Urinary bladder (tissue), 3 donors: ENCODE measurements at regions not wholly inside any gene's neighbourhood (a gene's known extent, or its start where the extent isn't known, plus 50 kb on each side); places are given as distances from the start of the nearest gene placed in this dataset.

Experiments used
- DNase-seq: peaks from one replicate; pipeline ENCODE4 v3.0.0-alpha.2; 2015; ENCODE audit errors: extremely low spot score
- H3K27ac ChIP-seq: one replicate; pipeline ENCODE4 v1.5.1; 2013; ENCODE audit warnings: low read depth, mild to moderate bottlenecking, moderate library complexity
- H3K36me3 ChIP-seq: one replicate; pipeline ENCODE4 v1.6.1; 2013; ENCODE audit warnings: mild to moderate bottlenecking, moderate library complexity; ENCODE audit not compliant: insufficient read depth
- H3K4me1 ChIP-seq: one replicate; pipeline ENCODE4 v1.6.1; 2013; ENCODE audit warnings: mild to moderate bottlenecking, moderate library complexity; ENCODE audit not compliant: insufficient read depth
- H3K4me3 ChIP-seq: one replicate; pipeline ENCODE4 v1.5.1; 2013; ENCODE audit warnings: low read depth, low read length
- WGBS: extraction: QIAGEN DNeasy Blood & Tissue Kit; methylation state at CpG from one replicate; pipeline ENCODE4 v1.1.7; 2013; 5-methylcytosine and 5-hydroxymethylcytosine counted together
- donor health status: healthy with polysubstance abuse.
- donor health status: healthy.

- no peak overlapping the region for H3K4me3 ChIP-seq
- H3K27ac ChIP-seq, result no peak overlapping the region
- peaks cover 1% of the 10 kb centered on the region for H3K4me1 ChIP-seq
- DNase-seq, result no peak
- no peaks in the 10 kb centered on the region for H3K36me3 ChIP-seq
- 87% methylated on average over 10 of the region's 10 CpGs for WGBS
Observed at GRCh38 chr2:234333168-234334130, 163.4 kb downstream of the ARL4C start.

GRCh38 chr2:234331966-234332365 lies 164.9 kb downstream of the ARL4C start:
- H3K4me1 ChIP-seq, result peaks cover 1% of the 10 kb centered on the region
- WGBS, result 80% methylated on average over 7 of the region's 7 CpGs
- no peak overlapping the region for H3K4me3 ChIP-seq
- no peak overlapping the region for H3K27ac ChIP-seq
- DNase-seq, result no peak
- no peaks in the 10 kb centered on the region for H3K36me3 ChIP-seq

- WGBS, result 89% methylated on average over 5 of the region's 5 CpGs
- DNase-seq, result no peak
- no peaks in the 10 kb centered on the region for H3K36me3 ChIP-seq
- H3K27ac ChIP-seq, result no peak overlapping the region
- peaks cover 1% of the 10 kb centered on the region for H3K4me1 ChIP-seq
- no peak overlapping the region for H3K4me3 ChIP-seq
Observed at GRCh38 chr2:234331566-234331965, 165.3 kb downstream of the ARL4C start.

- peaks cover 1% of the 10 kb centered on the region for H3K4me1 ChIP-seq
- H3K4me3 ChIP-seq, result no peak overlapping the region
- 69% methylated on average over 5 of the region's 5 CpGs for WGBS
- H3K36me3 ChIP-seq, result no peaks in the 10 kb centered on the region
- no peak overlapping the region for H3K27ac ChIP-seq
- no peak for DNase-seq
Observed at GRCh38 chr2:234330902-234331301, 166.0 kb downstream of the ARL4C start.

GRCh38 chr2:234329202-234329960 lies 167.5 kb downstream of the ARL4C start:
- H3K4me3 ChIP-seq, result no peak overlapping the region
- WGBS, result 87% methylated on average over 12 of the region's 12 CpGs
- no peak overlapping the region for H3K27ac ChIP-seq

GRCh38 chr2:234328444-234328990 lies 168.4 kb downstream of the ARL4C start:
- 91% methylated on average over 12 of the region's 12 CpGs for WGBS
- peaks cover 1% of the 10 kb centered on the region for H3K4me1 ChIP-seq
- no peak for DNase-seq
- H3K4me3 ChIP-seq, result no peak overlapping the region
- no peak overlapping the region for H3K27ac ChIP-seq
- no peaks in the 10 kb centered on the region for H3K36me3 ChIP-seq

More at GRCh38 chr2:234329202-234329960, 167.5 kb downstream of the ARL4C start:
- H3K36me3 ChIP-seq, result no peaks in the 10 kb centered on the region
- H3K4me1 ChIP-seq, result peaks cover 1% of the 10 kb centered on the region
- no peak for DNase-seq

GRCh38 chr2:234326694-234327093 lies 170.2 kb downstream of the ARL4C start:
- H3K4me1 ChIP-seq, result peaks cover 1% of the 10 kb centered on the region
- H3K4me3 ChIP-seq, result no peak overlapping the region
- 83% methylated on average over 2 of the region's 2 CpGs for WGBS
- DNase-seq, result no peak
- no peak overlapping the region for H3K27ac ChIP-seq
- H3K36me3 ChIP-seq, result no peaks in the 10 kb centered on the region

- Histone ChIP-seq H3K36me3 (no peaks in the 10 kb centered on the region), H3K4me1 (no peaks in the 10 kb centered on the region), H3K4me3 (no peak overlapping the region), H3K27ac (no peak overlapping the region)
- 85% methylated on average over 5 of the region's 5 CpGs for WGBS
- no peak for DNase-seq
Observed at GRCh38 chr2:234324116-234324515, 172.8 kb downstream of the ARL4C start.

- H3K4me3 ChIP-seq, result no peak overlapping the region
- H3K36me3 ChIP-seq, result no peaks in the 10 kb centered on the region
- no peak for DNase-seq
- 64% methylated on average over 2 of the region's 2 CpGs for WGBS
- no peak overlapping the region for H3K27ac ChIP-seq
- H3K4me1 ChIP-seq, result no peaks in the 10 kb centered on the region
Observed at GRCh38 chr2:234322766-234323465, 174.0 kb downstream of the ARL4C start.

- no peak for DNase-seq
- WGBS, result 69% methylated on average over 3 of the region's 3 CpGs
- H3K27ac ChIP-seq, result no peak overlapping the region
Observed at GRCh38 chr2:234320066-234320465, 176.8 kb downstream of the ARL4C start.

GRCh38 chr2:234318361-234318760 lies 178.5 kb downstream of the ARL4C start:
- Histone ChIP-seq H3K27ac (no peak overlapping the region), H3K4me1 (no peaks in the 10 kb centered on the region), H3K4me3 (no peak overlapping the region), H3K36me3 (no peaks in the 10 kb centered on the region)
- 79% methylated on average over 3 of the region's 3 CpGs for WGBS
- no peak for DNase-seq

More at GRCh38 chr2:234320066-234320465, 176.8 kb downstream of the ARL4C start:
- H3K36me3 ChIP-seq, result no peaks in the 10 kb centered on the region
- no peak overlapping the region for H3K4me3 ChIP-seq
- no peaks in the 10 kb centered on the region for H3K4me1 ChIP-seq

- H3K4me1 ChIP-seq, result no peaks in the 10 kb centered on the region
- DNase-seq, result no peak
- 91% methylated on average over 4 of the region's 4 CpGs for WGBS
- no peak overlapping the region for H3K27ac ChIP-seq
- H3K4me3 ChIP-seq, result no peak overlapping the region
- no peaks in the 10 kb centered on the region for H3K36me3 ChIP-seq
Observed at GRCh38 chr2:234313558-234313957, 183.3 kb downstream of the ARL4C start.

GRCh38 chr2:234310166-234310565 lies 186.7 kb downstream of the ARL4C start:
- Histone ChIP-seq H3K4me1 (no peaks in the 10 kb centered on the region), H3K27ac (no peak overlapping the region), H3K36me3 (no peaks in the 10 kb centered on the region), H3K4me3 (no peak overlapping the region)
- 90% methylated on average over 5 of the region's 5 CpGs for WGBS
- no peak for DNase-seq
